GDM1 (cell line): ENCODE measurements at regions not wholly inside any gene's neighbourhood (a gene's known extent, or its start where the extent isn't known, plus 50 kb on each side); places are given as distances from the start of the nearest gene placed in this dataset.
"Not testable (repeated sequence)": the region's sequence is repeated elsewhere in the genome, so short reads cannot be mapped to it uniquely, and the experiment has no call there.

Source experiments
- DNase-seq: peaks from one replicate; lab custom pipeline; 2025; lab: John Stamatoyannopoulos, UW

DNA sequence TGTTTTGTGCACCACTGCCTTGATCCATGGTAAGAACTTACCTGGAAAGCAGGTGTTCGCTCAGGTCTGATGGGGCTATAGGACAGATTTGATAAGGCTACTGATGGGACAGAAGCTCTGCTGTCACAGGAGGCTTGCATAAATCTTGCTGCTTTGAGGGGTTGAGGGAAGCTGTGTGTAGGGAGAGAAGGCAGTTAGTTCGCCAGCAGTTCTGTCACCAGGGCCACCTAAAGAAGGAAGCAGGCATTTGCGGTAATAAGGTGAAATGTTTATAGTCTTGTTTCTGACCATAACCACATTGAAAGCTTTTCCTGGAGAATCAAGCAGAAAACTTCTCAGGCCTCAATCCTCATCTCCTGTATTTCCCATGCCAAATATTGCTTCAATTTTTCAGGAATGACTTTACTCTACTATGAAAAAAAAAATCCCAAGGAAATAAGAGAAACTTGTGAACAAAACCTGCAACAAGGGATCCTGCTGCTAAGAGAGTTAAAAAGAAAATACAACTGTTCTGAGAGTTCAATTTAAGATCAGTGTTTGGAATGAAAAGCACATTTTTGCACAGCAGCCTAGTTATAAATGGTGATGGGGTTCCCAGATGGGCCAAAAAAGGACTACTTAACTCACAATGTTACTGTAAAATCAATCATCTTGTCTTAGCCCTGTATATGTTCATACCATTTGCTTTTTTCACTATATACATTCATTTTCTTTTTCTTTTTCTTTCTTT, 122.0 kb upstream of the RANBP3L start:
- peak; percentile 70 for DNase-seq

DNA sequence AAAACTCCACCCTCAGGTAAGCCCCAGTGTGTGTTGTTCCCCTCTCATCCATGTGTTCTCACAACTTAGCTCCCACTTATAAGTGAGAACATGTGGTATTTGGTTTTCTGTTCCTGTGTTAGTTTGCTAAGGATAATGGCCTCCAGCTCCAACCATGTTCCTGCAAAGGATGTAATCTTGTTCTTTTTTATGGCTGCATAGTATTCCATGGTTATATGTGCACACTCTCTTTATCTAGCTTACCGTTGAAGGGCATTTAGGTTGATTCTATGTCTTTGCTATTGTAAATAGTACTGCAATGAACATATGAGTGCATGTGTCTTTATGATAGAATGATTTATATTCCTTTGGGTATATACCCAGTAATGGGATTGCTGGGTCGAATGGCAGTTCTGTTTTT, 124.4 kb upstream of the RANBP3L start:
- DNase-seq, result not testable (repeated sequence)

DNA sequence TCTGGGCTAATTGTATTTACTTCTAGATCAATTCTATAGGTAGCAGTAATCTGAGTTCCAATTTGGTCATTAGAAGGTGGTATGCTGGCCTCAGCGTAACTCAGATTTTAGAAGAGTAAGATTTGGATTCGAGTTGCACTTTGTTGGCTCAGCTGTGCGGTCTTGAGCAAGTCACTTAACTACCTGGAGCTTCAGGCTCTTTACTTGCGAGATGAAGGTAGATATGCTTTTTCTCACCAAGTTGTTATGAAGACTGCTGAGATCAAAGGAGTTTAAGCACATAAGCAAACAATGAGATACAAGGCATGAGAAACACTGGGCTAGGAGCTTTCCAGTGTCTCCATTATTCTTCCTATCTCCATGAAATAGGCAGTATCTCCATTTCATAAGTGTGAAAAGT, 133.8 kb upstream of the RANBP3L start:
- no peak for DNase-seq

DNA sequence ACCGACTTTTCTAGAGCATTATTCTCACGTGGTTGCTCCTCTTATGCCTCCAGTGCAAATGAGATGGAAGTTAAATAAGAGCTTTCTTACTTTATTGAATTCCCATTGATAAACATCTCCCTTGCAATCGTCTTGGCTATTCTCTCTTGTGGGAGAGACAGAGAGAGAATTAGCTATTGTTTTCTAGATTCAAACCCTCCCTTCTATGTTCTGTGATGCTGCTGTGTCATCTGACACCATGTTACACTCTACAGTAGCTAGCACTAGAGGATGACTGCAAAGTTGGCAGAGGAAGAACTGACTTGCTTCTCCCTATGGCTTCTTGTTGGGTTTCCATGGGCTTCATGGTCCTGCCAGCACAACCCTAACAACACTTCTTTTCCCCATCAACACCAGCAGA, 134.6 kb upstream of the RANBP3L start:
- DNase-seq, result no peak

DNA sequence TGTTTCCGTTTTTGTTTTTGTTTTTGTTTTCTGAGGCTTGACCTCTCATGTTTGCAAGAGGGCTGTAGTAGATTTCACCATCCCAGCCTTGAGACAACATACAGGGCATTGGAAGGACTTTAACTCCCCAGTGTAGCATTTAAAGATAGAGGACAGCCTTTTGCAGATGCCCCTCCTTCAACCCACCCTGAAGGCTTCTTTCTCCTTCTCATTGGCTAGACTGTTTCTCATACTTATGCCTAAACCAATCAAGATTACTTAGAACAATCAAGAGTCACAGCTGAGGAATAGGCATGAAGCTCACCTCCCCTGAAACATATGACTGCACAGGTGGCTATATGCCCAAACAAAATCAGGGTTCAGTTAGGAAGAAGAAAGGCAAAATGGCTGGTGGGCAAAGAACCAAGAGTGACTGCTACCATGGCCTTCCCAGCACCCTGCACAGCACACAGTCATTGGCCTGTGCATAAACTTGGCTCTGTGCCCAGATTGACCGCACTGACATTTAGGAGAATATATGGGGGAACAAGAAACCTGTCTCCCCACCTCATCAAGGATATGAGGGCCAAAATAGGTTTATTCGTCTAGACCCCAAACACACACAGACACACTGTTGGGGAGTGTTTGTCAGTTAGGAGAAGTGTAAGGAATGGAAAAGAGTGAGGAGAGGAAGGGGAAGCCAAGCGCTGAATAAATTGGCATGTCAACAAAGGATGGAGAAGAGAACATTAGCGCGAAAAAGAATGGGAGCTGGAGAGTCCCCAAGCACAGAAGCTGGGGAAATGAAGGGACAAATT, 137.3 kb upstream of the RANBP3L start:
- no peak for DNase-seq

DNA sequence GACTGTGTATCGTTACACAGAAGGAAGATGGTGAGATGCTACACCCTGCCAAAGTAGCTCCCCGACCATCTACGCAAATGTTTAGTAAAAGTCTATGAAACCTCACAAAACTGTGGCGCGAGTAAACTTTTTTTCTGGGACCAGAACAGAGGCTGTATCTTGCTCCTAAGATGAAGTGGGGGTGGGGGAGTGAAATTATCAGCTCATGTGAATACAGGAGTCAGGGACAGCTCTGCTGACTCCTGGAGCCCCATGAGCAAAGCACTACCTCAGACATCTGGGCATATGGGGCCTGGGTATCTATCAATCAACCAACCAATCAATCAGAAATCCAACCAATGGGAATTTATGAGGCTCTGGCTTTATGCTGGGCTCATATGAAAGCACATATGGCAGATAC, 138.6 kb upstream of the RANBP3L start:
- DNase-seq, result no peak

DNA sequence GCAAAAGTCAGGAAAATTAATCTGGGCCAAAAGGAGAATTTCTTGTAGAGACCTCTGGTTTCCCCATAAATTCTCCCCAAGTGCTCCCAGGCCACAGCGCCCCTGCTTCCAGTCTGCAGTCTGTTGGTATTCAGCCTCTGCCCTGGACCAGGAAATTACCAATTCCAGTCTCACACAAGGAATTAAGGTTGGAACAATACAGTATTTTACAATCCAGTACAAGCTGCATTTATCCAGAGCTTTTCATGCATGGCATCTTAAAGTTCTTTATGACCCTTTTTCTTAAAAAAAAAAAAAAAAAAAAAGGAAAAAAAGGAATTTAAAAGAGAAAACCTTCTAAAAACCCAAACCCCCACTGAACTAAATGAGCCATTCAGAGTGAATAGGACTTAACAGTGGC, 139.6 kb upstream of the RANBP3L start:
- DNase-seq, result no peak

DNA sequence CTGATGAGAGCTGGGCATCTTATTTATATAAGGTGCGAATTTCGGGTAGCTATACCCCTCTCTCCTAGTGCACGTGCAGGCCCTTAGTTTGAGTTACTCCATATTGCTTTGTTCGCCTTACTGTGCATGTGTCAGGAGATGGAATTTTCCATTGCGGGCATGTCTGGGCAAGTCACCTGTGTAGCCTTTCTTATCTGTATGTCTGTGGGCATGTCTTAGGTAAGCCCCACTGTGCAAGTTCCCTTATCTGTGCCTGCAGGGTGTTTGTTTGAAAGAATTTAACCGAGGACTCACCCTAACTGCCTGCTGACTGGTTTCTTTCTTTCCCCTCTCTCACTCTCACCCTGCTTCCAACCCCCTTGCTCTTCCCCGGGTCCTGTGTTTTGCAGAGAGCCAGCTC, 140.7 kb upstream of the RANBP3L start:
- DNase-seq, result peak; percentile 66

DNA sequence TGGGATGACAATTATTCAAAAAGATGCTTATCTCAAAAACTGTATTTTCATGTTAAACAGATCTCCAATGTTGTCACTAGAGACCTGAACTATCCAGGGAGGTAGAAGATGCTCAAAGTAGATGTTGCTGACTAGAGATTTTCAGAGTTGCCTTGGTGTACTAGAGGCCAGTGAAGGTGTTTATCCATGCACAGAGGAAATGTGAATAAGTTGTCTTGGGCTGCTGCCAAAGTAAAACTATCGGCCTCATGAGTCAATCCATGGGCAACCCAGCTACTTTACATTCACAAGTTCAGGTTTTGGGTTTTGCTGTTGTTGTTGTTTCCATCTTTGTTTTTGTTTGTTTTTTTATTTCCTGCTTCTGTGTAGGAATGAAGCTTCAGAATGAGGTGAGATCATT, 141.1 kb upstream of the RANBP3L start:
- peak; percentile 37 for DNase-seq

DNA sequence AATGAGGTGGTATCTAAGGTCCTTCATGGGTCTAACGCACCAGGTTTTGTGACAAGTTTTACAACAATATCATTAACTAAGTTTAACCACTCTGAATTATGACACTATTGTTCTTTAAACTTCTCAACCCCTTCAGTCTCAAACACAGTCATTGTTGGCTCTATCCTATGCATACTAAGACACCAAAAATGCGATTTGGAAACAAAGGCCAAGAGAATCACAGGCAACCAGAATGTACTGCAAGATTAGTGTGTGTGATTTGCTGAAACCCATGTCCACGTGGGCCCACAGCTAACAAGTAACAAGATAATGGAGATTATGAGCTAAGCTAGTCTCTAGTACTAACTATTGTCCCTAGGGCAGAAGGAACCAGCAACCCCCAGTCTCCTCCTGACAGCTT, 142.2 kb upstream of the RANBP3L start:
- DNase-seq, result no peak

DNA sequence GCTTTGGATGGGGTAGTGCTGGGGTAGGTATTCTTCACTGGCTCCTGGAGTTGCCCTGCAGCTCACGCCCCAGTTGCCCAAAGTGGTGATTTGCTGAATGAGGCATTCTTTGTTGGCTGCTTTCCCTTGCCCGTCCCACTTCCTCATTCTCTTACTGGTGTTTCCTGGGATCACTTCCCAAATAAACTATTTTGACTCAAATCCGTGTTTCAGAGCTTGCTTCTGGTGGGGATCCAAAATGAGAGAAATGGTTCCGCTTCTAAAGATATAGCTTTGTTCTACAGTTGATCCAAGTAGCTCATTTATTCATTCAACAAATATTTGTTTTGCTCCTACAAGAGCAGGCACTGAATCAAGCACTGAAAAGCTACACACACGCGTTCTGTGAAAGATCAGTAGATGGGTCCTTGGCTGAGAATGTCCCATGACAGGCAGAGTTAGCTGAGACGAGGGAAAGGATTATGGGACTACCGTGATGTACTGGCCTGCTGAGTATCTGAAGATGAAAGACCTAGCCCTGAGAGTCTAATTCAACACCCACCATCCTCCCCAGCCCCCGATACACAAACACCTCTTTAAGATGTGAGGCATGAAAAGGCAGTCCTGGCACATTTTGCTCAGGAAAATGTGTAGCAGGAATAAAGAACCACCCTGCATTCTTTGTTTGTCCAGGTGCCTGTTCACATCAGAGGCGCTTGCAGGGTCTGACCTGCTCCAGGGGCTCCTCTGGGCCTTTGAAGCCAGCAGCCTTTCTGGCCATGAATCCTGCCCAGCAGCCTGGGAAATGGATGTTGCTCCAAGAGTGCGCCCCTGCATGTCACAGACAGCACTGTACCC, 143.1 kb upstream of the RANBP3L start:
- DNase-seq, result no peak

DNA sequence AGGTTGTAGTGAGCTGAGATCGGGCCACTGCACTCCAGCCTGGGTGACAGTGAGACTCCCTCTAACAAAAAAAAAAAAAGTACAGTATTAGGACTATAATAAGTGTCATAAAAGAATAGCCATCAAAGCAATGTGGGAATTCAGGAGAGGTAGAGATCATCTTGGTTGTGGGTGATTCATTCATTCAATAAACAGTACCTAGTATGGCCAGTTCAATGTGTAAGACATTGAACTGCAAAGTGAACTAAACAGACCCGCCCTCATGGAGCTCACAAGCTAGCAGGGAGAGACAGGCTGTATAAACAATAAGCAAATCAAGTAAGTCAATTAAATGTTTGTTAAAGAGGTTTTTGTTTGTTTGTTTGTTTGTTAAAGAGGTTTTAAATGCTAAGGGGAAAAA, 146.1 kb upstream of the RANBP3L start:
- DNase-seq, result no peak

DNA sequence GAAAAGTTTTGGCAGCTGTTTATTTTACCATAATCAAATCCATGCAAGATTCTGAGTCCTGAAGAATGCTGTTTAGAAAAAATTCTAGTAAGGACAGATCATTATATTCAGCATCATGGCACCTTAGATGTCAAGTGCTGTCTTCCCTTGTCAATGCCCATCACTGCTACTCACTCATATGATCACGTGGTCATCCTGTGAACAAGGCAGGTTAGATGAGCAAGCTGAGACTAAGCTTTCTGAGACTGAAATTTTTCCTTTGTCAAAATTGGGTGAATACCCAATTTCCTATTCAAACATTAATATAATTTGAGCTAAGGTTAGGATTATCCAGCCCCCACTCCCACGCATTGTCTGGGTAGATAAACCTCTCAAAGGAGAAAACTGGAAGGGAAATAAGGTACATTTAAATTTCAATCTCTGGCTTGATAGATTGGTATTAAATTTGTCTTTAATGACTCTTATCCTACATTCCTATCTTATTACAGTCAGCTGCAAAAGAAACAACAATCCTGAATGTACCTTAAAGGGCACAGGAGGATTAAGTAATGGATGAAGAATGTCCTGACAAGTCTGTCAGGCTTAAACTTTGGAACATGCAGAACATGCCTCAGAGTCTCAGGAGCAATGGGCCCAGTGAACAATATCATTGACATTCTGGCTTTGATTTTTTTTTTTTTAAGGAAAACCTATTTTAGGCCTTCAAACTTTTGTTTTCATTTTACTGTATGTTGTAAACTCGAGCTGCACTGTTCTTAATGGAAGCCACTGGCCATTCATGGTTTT, 148.7 kb upstream of the RANBP3L start:
- DNase-seq, result no peak

DNA sequence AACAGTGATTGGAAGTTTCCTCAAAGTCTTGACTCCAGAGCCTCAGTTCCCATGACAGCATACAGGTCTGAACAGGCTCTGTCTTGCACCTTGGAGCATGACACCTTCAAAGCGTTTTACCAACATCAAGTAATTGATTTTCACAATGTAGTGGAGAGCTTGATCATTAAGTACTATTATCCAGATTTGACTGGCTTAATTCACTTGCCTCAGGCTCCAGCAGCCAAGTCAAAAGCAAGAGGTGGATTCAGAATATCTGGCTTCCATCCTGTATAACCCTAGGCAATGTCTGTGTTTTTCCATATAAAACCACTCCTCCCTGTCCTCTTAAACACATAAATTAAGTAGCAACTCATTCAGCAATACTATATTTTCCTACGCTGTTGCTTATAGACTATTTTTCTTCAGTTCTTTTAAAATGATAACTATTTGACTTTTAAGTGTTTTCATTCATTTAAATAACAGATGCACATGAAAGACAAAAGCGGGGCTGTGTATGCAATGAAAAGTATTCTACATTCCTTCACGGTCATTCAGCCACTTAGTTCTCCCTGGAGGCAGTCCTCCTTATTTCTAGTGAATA, 150.8 kb upstream of the RANBP3L start:
- DNase-seq, result no peak

DNA sequence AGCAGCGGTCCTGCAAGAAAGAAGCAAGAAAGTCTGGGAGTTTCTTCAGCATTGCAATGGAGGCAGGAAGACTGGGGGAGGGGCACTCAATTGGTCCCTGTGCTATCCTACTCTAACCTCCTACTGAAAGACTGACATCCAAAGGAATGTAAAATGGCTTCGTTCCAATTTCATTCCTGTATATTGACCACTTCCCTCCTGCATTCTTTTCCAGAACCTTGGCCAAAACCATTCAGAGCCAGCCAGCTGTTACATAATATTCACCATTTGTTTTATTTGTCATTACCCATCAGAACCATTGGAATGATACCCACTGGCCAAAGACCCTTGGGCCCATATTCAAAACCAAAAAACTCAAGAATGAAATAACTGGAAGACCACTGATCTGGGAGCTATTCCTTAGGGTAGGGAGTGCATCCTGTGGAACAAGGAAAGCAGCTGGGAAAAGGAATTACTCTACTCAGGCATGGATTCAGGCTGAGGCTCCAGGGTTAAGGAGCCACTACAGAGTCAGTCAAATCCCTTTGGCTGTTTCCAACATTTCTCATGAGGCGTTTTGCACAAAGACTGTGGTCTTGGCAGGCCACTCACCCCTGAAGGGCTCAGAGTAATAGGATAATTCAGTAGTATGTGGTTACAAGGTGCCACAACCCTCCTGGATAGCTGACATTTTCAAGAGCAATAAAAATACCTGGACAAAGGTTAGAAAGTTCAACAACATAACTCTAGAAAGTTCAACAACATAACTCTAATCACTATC, 148.7 kb upstream of the SLC1A3 start:
- DNase-seq, result no peak

DNA sequence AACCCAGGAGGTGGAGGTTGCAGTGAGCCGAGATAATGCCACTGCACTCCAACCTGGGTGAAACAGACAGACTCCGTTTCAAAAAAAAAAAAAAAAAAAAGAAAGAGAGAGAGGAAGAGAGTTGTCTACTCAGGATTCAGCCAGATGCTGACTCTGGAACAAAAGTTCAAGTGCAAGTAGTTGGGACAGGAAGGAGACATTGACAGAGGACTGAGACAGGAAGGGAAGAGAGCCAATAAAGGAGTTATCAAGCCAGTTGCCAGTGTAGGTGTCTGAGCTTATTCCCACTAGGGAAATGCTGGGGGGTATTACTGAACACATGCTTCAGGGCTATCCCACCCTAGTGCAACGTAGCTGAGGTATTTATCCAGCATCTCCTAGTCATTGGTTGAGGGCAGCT, 147.7 kb upstream of the SLC1A3 start:
- no peak for DNase-seq

DNA sequence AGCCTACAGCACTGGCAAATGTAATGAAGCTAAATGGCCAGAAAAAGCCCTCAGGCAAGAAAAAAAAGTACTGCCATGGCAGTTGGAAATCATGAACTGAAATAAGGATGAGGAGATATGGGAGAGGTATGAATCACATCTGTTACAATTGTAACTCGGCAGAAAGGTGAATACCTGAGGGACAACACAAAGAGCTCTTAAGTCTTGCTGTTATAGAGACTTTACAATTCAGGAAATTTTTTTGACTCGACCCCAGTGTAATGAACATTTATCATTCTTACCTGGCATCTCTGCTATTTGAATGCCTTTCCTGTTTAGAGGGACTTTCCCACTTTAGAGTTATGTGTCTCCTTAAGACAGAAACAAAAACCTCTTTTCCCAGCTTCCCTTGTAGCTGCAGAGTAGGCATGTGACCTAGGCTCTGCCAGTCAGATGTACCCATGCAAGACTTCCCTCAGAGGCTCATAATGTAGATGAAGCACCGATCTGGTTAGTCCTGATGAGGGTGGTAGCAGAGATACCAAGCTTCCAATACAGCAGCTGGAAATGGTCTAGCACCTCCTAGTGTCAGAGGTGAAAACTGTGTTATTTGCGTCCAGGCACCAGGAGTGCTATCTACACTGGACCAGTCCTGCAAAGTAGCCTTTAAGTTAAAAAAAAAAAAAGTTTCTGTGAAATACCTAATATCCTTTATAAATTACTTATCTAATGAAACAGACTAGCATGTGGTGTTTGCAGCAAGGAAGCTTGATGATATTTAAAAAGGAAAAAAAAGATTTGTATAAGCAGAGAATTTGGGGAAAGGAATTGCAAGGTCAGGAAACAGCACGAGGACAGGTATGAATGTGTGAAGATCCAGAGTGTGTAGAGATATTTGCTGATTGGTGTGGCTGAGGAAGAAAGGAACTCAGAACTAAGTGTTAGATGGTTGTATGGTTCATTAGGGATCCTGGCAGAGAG, 146.9 kb upstream of the SLC1A3 start:
- DNase-seq, result no peak

DNA sequence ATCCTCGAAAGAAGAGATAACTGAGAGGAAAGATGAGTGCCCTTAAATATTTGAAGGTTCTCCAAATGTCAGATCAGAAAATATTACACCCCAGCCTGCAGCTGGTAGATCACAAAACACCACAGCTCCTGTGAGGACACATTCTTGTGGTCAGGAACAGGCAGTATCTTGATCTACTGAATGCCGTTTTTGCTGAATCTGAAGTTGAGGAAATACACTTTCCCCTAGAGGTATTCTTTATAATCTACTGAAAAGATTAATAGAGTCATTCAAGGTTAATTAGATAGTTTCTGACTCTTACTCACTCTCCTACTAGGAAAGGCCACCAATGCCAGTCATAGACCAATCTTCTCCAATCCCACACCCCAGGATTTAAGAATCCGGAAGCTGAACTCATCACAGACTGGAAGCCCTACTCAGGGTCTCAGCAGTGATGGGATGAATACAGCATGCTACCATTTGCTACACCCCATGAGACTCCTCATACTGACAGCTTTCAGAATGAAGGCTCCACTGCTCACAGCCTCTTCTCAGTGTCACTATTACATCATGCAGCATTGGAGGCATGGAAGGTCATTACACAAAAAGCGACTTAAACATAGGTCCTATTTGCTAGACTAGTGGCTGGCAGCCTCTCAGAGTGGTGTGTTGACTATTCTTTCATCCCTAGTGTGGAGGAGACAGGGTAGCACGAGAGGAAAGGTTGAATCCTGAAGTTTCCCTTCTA, 143.9 kb upstream of the SLC1A3 start:
- no peak for DNase-seq

DNA sequence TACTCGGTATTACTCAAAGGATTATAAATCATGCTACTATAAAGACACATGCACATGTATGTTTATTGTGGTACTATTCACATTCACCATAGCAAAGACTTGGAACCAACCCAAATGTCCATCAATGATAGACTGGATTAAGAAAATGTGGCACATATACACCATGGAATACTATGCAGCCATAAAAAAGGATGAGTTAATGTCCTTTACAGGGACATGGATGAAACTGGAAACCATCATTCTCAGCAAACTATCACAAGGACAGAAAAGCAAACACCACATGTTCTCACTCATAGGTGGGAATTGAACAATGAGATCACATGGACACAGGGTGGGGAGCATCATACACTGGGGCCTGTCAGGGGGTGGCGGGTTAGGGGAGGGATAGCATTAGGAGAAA, 130.5 kb upstream of the SLC1A3 start:
- not testable (repeated sequence) for DNase-seq
